GM19328 (cell line): ENCODE measurements at regions not wholly inside any gene's neighbourhood (a gene's known extent, or its start where the extent isn't known, plus 50 kb on each side); places are given as distances from the start of the nearest gene placed in this dataset.

Experiments used
- ATAC-seq: cut with Tn5 transposase; IDR thresholded peaks from one replicate; pipeline ENCODE4 v1.9.1; 2021; ENCODE audit warnings: mild to moderate bottlenecking, moderate library complexity; ENCODE audit not compliant: unreplicated experiment

DNA sequence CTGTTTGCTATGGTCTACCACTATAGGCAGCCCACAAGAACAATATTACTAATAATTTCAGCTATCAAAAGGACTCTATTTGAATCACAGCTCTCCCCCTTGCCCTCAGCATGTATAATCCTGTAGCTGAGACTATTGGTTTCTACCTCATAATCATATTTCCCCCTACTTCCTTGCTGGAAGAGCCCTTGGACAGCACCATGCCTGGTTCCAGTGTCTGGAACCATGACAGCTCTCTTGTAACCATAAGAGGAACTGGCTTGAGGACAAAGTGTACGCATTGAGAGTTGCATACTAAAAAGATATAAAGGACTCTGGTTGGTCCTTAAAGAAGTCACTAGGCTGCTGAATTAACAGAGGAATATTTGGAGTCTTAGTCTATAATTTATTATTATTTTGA, 110.7 kb upstream of the ZRANB2 start:
- ATAC-seq = no peak

- no peak for ATAC-seq
Measured at GRCh38 chr1:71190843-71191242, 110.0 kb upstream of the ZRANB2 start.

- ATAC-seq = no peak
Measured at GRCh38 chr1:71184410-71184809, 103.6 kb upstream of the ZRANB2 start.

DNA sequence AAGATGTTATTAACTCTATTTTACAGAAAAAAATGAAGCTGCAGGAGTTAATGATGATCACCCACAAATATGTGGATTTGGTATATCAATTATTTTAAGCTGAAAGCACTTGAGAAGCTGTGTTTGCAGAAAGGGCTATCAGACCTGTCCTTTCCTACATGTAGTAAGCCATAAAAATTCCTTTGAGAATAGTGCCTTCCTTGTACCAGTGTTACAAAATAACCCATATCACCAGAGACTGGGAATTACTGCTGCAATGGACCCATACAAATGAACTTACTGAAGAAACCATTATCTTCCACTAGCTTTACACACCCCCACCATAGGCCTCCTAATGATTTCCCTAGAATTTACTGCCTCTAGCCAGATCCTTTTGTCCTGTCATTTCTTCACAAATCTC, 99.2 kb upstream of the ZRANB2 start:
- ATAC-seq = no peak

DNA sequence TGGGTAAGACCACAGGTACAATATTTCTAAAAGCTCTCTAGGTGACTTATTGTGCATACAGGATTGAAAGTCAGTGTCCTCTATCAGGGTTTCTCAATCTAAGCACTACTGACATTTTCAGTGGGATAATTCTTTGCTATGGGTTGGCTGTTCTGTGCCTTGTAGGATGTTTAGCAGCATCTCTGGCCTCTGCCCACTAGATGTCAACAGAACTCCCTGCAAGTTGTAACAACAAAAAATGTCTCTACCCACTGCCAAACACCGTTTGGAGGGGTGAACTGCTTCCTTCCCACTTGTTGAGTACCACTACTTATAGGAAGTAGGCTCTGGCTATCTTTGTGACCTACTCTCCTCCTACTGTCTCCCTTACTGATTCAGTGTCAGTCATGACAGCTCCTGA, 90.1 kb upstream of the ZRANB2 start:
- no peak for ATAC-seq

- no peak for ATAC-seq
Measured at GRCh38 chr1:71167505-71167904, 86.7 kb upstream of the ZRANB2 start.

DNA sequence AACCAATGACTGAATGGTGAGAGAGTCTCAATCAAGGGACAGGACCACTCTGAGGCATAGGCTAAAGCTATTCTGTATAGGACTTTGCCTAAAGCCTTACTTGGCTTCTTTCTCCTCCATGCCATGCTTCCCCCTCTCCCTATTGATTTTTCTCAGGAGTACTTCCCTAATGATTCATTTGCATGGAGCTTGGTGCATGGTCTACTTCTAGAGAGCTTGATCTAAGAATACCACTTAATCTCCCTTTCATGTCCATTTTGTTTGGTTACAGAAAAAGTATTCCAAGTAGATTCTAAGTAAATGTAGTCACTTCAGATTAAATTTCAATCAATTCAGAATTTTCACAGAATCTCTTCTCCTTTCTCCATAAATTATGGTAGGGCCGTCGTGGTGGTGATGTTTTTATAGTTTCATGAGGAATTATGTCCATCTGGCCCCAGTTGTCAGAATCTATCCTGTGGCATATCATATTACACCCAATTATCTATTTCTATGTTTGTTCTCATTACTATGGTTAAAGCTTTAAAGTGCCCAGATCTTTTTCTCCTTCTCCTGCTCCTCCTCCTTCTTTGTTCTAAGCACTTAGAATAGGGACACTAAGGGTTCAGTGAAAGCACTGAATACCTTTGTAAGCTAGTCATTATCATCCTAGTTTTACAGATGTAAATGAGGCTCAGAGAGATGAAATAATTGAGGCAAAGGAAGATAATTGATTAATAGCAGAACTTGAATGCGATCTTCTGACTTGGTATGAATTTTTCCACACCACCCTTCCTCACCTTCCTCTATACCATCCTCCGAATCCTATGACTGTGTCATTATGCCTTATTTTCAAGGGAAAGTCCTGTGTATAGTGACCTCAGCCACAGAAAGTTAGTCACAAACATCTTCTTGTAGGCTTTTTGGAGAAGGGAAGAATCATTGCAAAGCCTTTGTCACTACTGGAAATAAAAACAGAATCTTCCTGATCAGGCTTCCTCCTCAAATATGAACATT, 85.6 kb upstream of the ZRANB2 start:
- ATAC-seq = no peak

DNA sequence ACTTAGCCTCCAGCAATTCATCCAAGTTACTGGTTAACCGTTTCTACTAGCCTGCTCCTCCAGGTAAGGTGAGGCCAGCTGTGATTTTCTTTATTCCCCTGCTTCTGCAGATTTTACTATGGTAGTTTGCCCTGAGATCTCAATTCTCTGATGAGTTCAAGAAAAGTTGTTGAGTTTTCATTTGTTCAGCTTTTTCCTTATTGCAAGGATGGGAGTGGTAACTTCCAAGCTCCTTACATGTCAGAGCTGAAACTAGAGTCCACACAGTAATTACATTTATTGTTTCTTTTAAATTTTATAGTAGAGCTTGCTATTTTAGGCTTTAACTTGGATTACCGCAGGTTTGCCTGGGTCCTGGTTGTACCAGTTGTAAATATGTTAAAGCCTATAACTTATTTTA, 76.9 kb upstream of the ZRANB2 start:
- ATAC-seq = no peak

- ATAC-seq = no peak
Measured at GRCh38 chr1:71157151-71157550, 76.3 kb upstream of the ZRANB2 start.

DNA sequence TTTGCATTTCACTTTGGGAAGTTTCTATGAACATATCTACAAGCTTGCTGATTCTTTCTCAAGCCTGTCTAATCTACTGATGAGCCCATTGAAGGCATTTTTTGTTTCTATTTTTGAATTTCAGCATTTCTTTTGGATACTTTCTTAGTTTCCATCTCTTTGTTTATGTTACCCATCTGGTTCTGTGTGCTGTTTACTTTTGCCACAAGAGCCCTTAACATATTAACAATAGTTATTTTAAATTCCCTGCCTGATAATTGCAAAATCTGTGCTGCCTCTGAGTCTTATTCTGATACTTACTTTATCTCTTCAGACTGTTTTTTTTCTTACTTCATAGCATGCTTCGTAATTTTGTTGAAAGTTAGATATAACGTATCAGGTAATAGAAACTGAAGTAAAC, 75.8 kb upstream of the ZRANB2 start:
- ATAC-seq = no peak

DNA sequence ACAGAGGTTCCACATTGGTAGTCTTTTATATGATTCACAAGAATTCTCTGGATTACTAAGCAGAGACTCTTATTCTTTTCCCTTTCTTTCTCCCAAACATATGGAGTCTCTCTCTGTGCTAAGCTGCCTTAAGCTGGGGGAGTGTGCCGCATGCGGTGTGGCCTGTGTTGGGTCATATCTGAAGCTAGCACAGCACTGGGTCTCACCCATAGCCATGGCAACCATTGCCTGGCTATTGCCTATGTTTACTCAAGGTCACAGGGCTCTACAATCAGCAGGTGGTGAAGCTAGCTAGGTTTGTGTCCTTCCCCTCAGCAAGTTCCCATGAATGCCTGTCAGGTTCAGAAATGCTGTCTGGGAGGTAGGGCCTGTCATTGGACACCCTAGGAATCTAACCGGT, 73.6 kb upstream of the ZRANB2 start:
- no peak for ATAC-seq

GRCh38 chr1:71153826-71154225, 73.0 kb upstream of the ZRANB2 start:
- no peak for ATAC-seq

- no peak for ATAC-seq
Measured at GRCh38 chr1:71147637-71148360, 67.0 kb upstream of the ZRANB2 start.

- no peak for ATAC-seq
Measured at GRCh38 chr1:71135571-71135970, 54.7 kb upstream of the ZRANB2 start.
